Posterior cingulate gyrus (tissue), 11 donors: ENCODE measurements at regions not wholly inside any gene's neighbourhood (a gene's known extent, or its start where the extent isn't known, plus 50 kb on each side); places are given as distances from the start of the nearest gene placed in this dataset.
"Not testable (repeated sequence)": the region's sequence is repeated elsewhere in the genome, so short reads cannot be mapped to it uniquely, and the experiment has no call there.

Experiments
- DNase-seq, 10 donors: peaks; one replicate each; pipeline versions ENCODE4 v3.0.0 to v3.0.0-alpha.2; 2020 to 2021; ENCODE audit warnings: mixed read lengths in 3 of 10
- intact Hi-C: fragments of 100-400 bp; cut with DNase I; formaldehyde crosslinking; loops from one replicate; pipeline ENCODE4 v1.15.1; 2023

GRCh38 chr12:91899056-91899455 is 246.6 kb downstream of the BTG1 start:
- intact Hi-C loops = no loop called here

GRCh38 chr12:91897025-91897515 is 248.6 kb downstream of the BTG1 start:
- DNase-seq = no peak

More at GRCh38 chr12:91899056-91899455, 246.6 kb downstream of the BTG1 start:
- no peak for DNase-seq

GRCh38 chr12:91896286-91897024 is 249.2 kb downstream of the BTG1 start:
- DNase-seq = no peak
- intact Hi-C loops = no loop called here

More at GRCh38 chr12:91897025-91897515, 248.6 kb downstream of the BTG1 start:
- intact Hi-C loops = no loop called here

- intact Hi-C loops = no loop called here
- no peak for DNase-seq
Measured at GRCh38 chr12:91894911-91895310, 250.7 kb downstream of the BTG1 start.

- intact Hi-C loops = no loop called here
- DNase-seq = no peak
Measured at GRCh38 chr12:91893476-91893875, 252.2 kb downstream of the BTG1 start.

- peak in 1 of 10 donors; percentile 19 for DNase-seq
- intact Hi-C loops = no loop called here
Measured at GRCh38 chr12:91892081-91892855, 253.4 kb downstream of the BTG1 start.

GRCh38 chr12:91890742-91891141 is 254.9 kb downstream of the BTG1 start:
- no peak for DNase-seq
- intact Hi-C loops = no loop called here

- intact Hi-C loops = no loop called here
- no peak for DNase-seq
Measured at GRCh38 chr12:91889910-91890309, 255.7 kb downstream of the BTG1 start.

- intact Hi-C loops = no loop called here
- DNase-seq = no peak
Measured at GRCh38 chr12:91889059-91889458, 256.6 kb downstream of the BTG1 start.

- DNase-seq = no peak
- intact Hi-C loops = no loop called here
Measured at GRCh38 chr12:91887957-91888356, 257.7 kb downstream of the BTG1 start.

GRCh38 chr12:91885851-91886731 is 259.6 kb downstream of the BTG1 start:
- peak in 1 of 10 donors; percentile 2 for DNase-seq
- intact Hi-C loops = no loop called here

GRCh38 chr12:91884230-91884629 is 261.4 kb downstream of the BTG1 start:
- intact Hi-C loops = no loop called here
- DNase-seq = no peak

GRCh38 chr12:91883811-91884210 is 261.8 kb downstream of the BTG1 start:
- intact Hi-C loops = no loop called here
- DNase-seq = no peak

- intact Hi-C loops = no loop called here
- DNase-seq = no peak
Measured at GRCh38 chr12:91882910-91883309, 262.7 kb downstream of the BTG1 start.

- intact Hi-C loops = no loop called here
- peak in 1 of 10 donors; percentile 2 for DNase-seq
Measured at GRCh38 chr12:91880528-91880927, 265.1 kb downstream of the BTG1 start.

GRCh38 chr12:91877456-91878235 is 268.0 kb downstream of the BTG1 start:
- no peak for DNase-seq
- intact Hi-C loops = no loop called here

GRCh38 chr12:91877022-91877421 is 268.6 kb downstream of the BTG1 start:
- DNase-seq = peak in 3 of 10 donors; percentile 7 to 59 (median 18)
- intact Hi-C loops = no loop called here

- DNase-seq, intact Hi-C loops: not testable (repeated sequence)
Measured at GRCh38 chr12:91875671-91876070, 270.0 kb downstream of the BTG1 start.

- intact Hi-C loops = no loop called here
- peak in 1 of 10 donors; percentile 5 for DNase-seq
Measured at GRCh38 chr12:91874086-91874865, 271.4 kb downstream of the BTG1 start.
